PFSK-1 (cell line): ENCODE measurements at regions not wholly inside any gene's neighbourhood (a gene's known extent, or its start where the extent isn't known, plus 50 kb on each side); places are given as distances from the start of the nearest gene placed in this dataset.

Experiments
- POLR2AphosphoS5 ChIP-seq: IDR thresholded peaks from 2 replicates; pipeline ENCODE4 v1.6.1; 2012; ENCODE audit warnings: low read depth, mild to moderate bottlenecking, control low read depth, low read length, moderate library complexity
- TF ChIP-seq, protein P1 (sequence below), 2 experiments: IDR thresholded peaks; 2 replicates each; pipeline versions ENCODE4 v1.6.1 to v1.8.0; 2011 to 2012; ENCODE audit warnings: low read depth in 2 of 2, low read length in 2 of 2, control low read depth in 1 of 2, inconsistent platforms in 1 of 2, mild to moderate bottlenecking in 1 of 2, moderate library complexity in 1 of 2; ENCODE audit not compliant: insufficient read depth in 1 of 2

GRCh38 chr5:63029891-63030290 is 451.3 kb downstream of the LRRC70 start:
- TF ChIP-seq POLR2AphosphoS5: no peak
- TF ChIP-seq, protein P1, sequence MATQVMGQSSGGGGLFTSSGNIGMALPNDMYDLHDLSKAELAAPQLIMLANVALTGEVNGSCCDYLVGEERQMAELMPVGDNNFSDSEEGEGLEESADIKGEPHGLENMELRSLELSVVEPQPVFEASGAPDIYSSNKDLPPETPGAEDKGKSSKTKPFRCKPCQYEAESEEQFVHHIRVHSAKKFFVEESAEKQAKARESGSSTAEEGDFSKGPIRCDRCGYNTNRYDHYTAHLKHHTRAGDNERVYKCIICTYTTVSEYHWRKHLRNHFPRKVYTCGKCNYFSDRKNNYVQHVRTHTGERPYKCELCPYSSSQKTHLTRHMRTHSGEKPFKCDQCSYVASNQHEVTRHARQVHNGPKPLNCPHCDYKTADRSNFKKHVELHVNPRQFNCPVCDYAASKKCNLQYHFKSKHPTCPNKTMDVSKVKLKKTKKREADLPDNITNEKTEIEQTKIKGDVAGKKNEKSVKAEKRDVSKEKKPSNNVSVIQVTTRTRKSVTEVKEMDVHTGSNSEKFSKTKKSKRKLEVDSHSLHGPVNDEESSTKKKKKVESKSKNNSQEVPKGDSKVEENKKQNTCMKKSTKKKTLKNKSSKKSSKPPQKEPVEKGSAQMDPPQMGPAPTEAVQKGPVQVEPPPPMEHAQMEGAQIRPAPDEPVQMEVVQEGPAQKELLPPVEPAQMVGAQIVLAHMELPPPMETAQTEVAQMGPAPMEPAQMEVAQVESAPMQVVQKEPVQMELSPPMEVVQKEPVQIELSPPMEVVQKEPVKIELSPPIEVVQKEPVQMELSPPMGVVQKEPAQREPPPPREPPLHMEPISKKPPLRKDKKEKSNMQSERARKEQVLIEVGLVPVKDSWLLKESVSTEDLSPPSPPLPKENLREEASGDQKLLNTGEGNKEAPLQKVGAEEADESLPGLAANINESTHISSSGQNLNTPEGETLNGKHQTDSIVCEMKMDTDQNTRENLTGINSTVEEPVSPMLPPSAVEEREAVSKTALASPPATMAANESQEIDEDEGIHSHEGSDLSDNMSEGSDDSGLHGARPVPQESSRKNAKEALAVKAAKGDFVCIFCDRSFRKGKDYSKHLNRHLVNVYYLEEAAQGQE (IDR thresholded peaks at IDR 0.05; ENCODE audit: insufficient read depth in 1 of 2, low read depth in 2 of 2, low read length in 2 of 2): no peak
